Bronchial epithelial cell (primary cell): ENCODE measurements at regions not wholly inside any gene's neighbourhood (a gene's known extent, or its start where the extent isn't known, plus 50 kb on each side); places are given as distances from the start of the nearest gene placed in this dataset.
A peak's percentile ranks its signal among the peaks of the same experiment; 100 is the strongest.

ENCODE experiments used
- DNase-seq: peaks from one replicate; pipeline ENCODE4 v3.0.0-alpha.2; 2010; ENCODE audit warnings: low read depth
- FAIRE-seq: peaks from 2 replicates; lab custom pipeline; 2011; peaks lifted over from hg19 to GRCh38; lab: Jason Lieb, UNC
- H3K27me3 ChIP-seq: 2 replicates; pipeline ENCODE4 v1.5.1; 2011; ENCODE audit warnings: low read length; ENCODE audit not compliant: control insufficient read depth, insufficient read depth
- H3K36me3 ChIP-seq: 2 replicates; pipeline ENCODE4 v1.5.1; 2011; ENCODE audit warnings: low read length; ENCODE audit not compliant: control insufficient read depth, insufficient read depth
- H3K4me3 ChIP-seq: 2 replicates; pipeline ENCODE4 v1.5.1; 2011; ENCODE audit warnings: mild to moderate bottlenecking, low read depth, low read length, control low read depth
- CTCF ChIP-seq: IDR thresholded peaks from 2 replicates; pipeline ENCODE4 v1.5.1; 2011; ENCODE audit warnings: mild to moderate bottlenecking, moderate library complexity, low read length, control low read depth, inconsistent platforms; ENCODE audit not compliant: insufficient read depth, severe bottlenecking

GRCh38 chr18:63046375-63046774 lies 273.2 kb downstream of the BCL2 start:
- no peaks in the 10 kb centered on the region for H3K27me3 ChIP-seq
- H3K36me3 ChIP-seq = no peaks in the 10 kb centered on the region
- DNase-seq (peak; percentile 20), FAIRE-seq (no peak)
- no peak for TF ChIP-seq CTCF
- no peak overlapping the region for H3K4me3 ChIP-seq

- no peak for TF ChIP-seq CTCF
- Histone ChIP-seq H3K36me3 (no peaks in the 10 kb centered on the region), H3K4me3 (no peak overlapping the region), H3K27me3 (no peaks in the 10 kb centered on the region)
- FAIRE-seq (no peak), DNase-seq (peak; percentile 69)
These were observed 276.1 kb downstream of the BCL2 start for GRCh38 chr18:63043516-63043915.

- no peak for TF ChIP-seq CTCF
- no peaks in the 10 kb centered on the region for H3K36me3 ChIP-seq
- FAIRE-seq (no peak), DNase-seq (no peak)
- H3K4me3 ChIP-seq = no peak overlapping the region
- no peaks in the 10 kb centered on the region for H3K27me3 ChIP-seq
These were observed 277.2 kb downstream of the BCL2 start for GRCh38 chr18:63042351-63042750.

GRCh38 chr18:63040788-63041410 lies 278.7 kb downstream of the BCL2 start:
- no peak overlapping the region for H3K4me3 ChIP-seq
- no peaks in the 10 kb centered on the region for H3K27me3 ChIP-seq
- TF ChIP-seq CTCF = no peak
- FAIRE-seq (no peak), DNase-seq (peak; percentile 5)
- no peaks in the 10 kb centered on the region for H3K36me3 ChIP-seq

- Histone ChIP-seq H3K36me3 (no peaks in the 10 kb centered on the region), H3K27me3 (no peaks in the 10 kb centered on the region), H3K4me3 (no peak overlapping the region)
- no peak for FAIRE-seq
- TF ChIP-seq CTCF = no peak
- no peak for DNase-seq
These were observed 282.1 kb downstream of the BCL2 start for GRCh38 chr18:63037491-63037890.

GRCh38 chr18:63031375-63031774 lies 288.2 kb downstream of the BCL2 start:
- TF ChIP-seq CTCF = no peak
- DNase-seq = no peak
- H3K4me3 ChIP-seq = no peak overlapping the region
- H3K27me3 ChIP-seq = no peaks in the 10 kb centered on the region
- H3K36me3 ChIP-seq = no peaks in the 10 kb centered on the region
- FAIRE-seq = no peak
